SK-N-DZ (cell line): ENCODE measurements at regions not wholly inside any gene's neighbourhood (a gene's known extent, or its start where the extent isn't known, plus 50 kb on each side); places are given as distances from the start of the nearest gene placed in this dataset.

ENCODE experiments used
- DNase-seq: peaks from one replicate; pipeline ENCODE4 v3.0.0-alpha.2; 2015; ENCODE audit warnings: low spot score

DNA sequence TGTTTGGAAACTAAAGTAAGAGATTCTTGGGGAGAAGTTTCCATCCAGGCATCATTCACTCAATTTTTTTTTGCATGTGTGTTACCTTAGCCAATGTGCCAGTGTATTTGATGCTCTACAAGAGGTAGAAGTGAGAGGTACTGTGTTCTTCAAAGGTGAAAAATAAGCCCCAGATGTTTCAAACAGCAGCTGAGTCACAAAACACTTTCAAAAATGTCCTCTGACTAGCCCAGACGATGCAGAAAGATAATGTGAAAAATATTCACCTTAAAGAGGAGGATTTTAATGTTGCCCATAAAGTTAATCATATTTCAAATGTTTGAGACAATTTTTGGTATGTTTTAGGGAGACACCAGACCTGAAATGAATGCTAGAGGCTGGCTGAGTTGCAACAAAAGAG, 107.7 kb upstream of the RASGRP1 start:
- no peak for DNase-seq

DNA sequence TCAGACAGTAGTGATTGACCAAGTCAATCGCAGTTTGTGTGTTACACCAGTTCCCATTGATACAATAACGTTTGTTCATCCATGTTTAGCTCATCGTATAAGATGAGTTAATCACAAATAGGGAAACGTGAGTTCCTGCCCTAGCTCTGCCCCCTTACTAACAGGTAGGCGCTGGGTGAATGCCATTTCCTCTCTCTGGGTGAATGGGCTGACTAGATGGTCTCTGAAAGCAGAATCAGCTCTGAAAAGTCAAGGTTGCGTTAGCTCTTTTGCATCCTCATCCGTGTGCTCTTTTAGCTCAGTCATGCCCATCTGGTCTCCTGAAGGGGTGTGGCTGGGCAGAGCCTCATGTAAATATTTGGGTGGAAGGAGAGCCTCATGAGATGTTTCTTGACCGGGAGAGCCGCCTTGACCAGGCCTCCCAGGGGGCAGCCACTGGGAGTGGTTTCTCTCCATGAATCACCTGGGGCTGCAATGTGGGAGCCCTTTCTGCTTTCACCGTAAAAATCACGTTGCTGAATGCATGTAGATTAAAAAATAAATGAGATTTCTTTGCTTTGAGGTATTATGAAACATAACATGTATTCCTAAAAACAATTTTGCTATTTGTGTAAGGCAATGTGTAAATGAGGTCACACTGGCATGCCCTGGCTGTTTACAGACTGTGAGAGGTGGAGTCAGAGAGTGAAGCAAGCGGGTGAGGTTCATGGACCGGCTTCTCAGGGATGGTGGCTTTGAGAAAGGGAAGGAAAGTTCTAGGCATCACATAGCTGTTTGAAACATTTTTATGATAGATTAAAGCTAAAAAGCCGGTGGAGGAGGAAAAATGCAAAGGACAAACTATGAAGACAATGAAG, 108.4 kb upstream of the RASGRP1 start:
- no peak for DNase-seq

DNA sequence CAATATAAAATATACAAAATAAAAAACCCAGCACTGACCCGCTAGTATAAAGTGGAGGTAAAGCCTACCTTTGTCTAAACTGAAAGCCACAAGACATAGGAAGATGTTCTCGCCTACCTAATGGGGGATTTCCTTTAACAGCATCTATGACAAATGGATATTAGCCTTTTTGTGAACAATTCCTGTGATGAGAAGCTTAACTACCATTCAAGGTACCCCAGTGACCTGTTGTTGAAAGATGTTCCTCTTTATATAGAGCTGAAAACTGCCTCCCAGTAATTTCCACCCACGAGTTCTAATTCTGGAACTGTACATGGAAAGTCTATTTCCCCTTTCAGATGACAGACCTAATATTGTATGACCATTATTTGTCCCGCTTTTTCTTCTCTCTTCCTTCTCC, 109.8 kb upstream of the RASGRP1 start:
- DNase-seq, result no peak

DNA sequence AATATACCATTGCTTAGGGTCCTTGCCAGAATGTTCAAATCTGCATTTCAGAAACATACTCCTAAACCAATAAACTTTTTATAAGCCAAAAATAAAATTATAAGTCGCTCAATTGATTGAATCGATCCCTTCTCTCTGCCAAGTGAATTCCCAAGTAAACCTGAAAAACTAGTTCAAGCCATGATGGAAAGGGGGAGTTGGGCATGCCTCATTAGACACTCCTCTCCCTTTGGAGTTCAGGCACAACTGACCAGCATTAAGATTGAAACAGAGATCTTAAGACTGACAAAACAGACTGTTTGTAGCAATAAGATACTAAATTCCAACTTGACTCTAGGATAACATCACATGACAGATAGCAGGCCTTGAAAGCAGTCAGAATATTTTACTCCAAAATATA, 113.7 kb upstream of the RASGRP1 start:
- DNase-seq, result no peak

DNA sequence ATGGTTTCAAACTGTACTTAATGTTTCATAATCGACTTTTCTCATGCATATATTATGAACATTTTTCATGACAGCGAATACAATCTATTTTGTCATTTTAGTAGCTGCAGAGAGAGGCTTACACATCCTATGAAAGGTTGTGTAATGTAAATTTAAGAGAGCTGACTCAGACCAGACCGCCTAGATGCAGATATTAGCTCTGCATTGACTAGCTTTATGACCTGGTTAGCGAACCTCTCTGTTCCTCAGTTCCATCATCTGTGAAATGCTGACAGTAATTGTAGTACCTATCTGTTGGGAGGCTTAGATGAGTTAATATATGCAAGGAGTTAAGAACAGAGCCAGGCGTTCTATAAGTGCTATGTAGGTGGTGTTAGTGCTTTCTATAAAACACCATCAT, 116.2 kb upstream of the RASGRP1 start:
- no peak for DNase-seq

DNA sequence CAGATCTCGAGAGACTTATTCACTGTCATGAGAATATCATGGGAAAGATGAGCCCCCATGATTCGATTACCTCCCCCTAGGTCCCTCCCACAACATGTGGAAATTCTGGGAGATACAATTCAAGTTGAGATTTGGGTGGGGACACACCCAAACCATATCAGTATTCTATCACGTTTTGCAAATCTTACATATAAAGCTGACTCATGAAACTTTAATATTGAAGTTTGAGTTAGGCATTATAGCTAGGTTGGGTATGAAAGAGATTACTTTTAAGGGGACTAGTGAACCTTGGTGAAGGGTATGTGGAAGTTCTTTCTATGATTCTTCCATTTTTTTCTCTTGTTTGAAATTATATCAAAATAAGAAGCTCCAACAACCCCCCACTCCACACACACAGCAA, 117.7 kb upstream of the RASGRP1 start:
- DNase-seq, result no peak

DNA sequence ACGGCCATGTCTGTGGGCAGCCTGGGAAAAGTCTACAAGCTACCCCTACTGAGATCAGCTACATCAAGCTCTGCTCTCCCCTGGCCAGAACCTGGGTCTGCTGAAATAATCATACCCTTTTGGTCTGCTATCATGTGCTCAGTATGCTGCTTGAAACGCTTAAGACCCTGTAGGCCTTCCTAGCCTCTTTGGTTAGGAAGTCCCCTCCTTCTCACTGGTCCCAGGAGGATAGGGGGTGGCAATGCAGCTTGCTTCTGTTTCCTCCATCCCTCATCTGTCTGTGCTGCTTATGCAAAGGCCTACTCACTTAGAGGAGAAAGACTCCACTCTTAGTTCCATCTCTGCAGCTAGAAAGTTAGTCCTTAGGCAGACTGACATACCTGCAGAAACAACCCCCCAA, 118.2 kb upstream of the RASGRP1 start:
- DNase-seq, result no peak

DNA sequence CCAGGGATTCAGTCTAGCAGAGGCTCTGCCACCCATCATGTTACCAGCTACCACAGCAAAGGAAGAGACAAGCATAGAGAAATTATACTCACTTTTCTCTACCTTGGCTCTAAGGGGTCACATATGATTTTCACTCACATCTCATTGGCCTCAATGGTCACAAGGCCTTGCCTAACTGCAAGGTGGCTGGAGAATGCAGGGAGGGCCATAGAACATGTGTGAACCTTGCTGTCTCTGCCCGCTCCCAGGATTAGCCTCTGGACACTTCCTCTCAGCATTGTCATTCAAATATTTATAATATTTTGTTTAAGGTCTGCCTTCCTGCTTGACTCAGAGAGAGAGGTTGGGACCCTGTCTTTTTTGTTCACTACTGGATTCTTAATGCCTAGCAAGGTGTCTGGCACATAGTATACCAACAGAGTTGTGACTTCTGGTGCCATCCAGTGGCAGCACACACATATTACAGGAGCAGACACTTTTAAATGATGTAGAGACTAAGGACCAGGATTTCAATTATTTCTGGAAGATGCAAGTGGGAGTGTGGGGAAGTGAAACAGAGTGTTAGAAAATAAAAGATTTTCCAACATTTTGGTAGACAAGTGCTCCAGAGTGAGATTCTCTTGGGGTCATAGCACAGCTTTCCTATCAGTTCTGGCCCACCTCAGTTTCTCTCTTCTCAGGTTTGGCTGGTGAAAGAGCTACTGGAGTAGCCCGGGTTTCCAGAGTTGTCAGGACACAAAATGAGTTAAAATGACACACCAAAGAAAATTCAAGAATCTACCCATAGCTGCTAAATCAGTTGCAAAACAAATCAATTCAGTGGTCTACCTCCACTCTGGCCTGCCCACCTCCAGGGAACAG, 119.0 kb upstream of the RASGRP1 start:
- peak; percentile 36 for DNase-seq

DNA sequence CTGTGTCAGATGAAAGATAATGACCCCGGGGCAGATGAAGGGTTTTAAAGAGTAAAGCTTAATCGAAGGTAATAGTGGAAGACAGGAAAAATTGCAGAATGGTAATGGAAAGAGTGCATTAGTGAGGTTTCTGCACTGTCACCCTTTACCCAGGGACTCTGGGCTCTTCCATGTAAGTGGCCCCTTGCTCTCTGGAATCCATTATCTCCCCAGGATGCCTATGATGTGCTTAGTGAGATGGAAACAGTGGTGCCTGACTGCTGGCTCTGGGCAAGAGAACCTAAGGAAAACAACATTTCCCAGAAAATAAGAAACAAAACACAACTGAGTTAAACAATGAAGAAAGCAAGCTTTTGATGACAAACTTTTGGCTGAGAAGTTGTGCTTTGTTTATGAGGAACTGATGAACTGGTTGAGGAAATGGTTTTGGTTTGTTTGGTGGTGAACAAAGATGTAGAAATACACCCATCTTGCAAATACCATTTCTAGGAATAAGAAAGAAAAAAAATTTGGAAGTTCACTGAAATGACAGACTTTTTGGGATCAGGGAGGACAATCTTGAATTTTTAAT, 119.9 kb upstream of the RASGRP1 start:
- no peak for DNase-seq

DNA sequence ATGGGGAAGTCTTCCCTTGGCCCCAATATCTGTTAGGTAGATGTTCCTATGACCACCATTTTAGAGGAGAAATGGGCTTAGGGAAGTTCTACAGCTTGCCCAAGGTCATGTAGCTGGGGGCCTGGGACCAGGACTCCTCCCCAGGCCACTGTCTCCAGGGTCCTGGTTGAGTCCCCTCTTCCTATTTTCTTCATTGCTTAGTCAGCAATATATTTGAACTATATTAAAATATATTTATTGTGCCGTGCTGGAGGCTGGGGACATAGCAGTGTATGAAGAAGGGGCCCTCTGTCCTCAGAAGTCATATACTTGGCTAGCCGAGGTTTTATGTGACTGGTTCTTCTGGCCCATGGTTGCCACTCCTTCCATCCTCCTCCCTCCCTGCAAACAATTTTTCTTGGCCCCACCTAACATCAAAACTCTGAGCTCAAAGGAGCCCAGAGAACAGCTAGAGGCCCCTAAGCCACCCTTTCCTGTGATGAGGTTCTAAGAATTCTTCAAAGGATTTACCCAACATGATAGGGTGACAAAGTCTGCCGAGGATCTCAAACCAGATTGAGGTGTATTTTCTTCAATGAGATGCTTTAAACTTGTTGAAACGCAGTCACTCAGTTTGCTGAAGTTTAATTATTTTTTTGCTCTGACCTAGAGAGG, 121.2 kb upstream of the RASGRP1 start:
- no peak for DNase-seq

DNA sequence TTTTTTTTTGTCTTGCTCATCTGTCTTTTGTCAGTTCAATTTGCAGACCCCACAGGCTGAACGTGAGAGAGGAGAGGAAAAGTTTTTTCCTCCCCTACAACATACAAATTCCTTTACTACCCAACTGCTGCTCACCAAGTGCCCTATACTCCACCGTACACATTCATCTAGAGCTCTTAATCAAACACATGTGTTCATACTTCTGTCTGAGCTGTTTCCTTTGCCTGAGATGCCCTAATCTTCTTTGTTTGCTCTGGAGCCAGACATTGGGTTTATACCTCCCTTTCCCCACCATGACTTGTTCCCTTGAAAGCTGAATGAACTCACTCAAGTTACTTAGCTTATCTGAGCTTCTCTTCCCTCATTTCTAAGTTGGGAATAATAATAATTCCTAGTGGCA, 122.7 kb upstream of the RASGRP1 start:
- no peak for DNase-seq

DNA sequence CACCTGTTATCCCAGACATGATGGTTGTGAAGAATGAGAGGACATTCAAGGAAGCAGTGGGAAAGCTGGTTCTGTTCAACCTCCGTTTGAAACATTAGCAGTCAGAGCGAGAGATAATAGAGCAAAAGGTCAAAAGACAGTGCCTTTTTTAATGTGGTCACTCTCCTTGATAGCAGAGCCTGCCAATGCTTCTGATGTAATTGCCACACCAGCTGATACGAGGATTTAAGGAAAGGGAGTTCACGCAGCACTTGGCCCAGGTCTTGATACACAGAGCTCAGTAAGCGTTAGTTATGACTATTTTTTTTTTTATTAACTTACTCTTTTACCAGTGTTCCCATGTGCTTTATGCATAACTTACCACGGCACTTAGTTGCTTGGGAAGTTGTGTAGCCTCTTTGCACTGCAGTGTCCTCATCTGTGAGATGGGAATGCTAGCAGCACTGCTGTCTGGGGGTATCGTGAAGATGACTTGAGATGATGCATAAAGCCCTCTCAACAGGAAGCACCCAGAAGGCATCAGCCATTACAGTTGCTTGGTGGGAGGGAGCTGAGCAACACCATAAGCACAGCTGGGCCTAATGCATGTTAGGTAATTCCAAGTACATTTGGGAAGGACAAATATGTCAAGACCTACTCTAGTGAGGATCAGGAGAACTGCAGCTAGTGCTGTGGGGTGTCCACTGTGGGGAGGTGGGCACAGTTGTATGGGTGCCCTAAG, 123.3 kb upstream of the RASGRP1 start:
- no peak for DNase-seq

DNA sequence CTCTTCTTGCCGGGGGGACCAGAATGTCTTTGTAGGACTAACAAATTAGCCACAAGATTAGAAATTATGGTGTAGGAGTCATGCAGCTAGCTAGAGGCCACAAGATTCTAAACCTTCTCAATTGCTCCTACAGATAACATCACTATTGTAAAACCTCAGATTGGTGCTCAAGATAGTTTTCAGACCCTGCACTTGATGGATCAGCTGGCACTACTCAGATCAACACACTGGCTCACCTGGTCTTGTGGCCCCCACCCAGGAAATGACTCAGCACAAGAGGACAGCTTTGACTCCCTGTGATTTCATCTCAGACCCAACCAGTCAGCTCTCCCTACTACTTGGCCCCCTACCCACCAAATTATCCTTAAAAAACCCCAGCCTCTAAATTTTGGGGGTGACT, 124.1 kb upstream of the RASGRP1 start:
- DNase-seq, result no peak

DNA sequence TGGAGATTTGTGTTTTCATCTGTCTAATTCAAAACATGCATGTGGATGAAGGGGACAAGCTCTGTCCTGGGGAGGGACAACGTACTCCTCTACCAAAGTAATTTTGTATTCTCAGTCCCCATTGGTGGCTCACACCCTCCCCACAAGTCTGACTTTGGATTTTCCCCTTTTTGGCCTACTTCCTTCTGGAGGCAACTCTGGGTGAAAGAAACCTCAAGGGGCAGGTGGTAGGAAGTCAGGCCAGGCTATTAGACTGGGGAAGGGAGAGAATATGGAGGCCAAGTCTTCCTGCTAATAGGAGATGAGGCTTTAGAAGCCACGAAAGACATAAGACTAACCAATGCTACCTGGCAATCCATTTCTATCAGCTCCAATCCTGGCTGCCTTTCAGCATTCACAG, 124.9 kb upstream of the RASGRP1 start:
- DNase-seq, result no peak

DNA sequence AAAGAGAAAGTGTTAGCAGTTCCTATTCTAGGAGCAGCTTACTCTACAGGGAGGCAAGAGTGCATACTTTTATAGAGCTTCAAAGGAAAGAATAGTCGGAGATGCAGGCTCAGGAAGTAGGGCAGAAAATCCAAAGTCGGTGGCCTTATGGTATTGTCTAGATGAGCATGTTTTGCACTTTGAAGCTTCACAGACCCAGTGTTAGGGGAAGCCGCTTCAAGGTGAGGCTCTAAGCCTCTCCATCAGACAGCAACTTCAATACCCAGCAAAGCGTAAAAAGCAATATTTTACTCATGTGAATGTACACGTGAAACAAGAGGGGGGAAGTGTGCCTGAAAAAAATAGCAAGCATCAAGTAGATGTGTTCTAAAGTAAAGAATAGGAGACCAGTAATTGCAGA, 125.6 kb upstream of the RASGRP1 start:
- no peak for DNase-seq

DNA sequence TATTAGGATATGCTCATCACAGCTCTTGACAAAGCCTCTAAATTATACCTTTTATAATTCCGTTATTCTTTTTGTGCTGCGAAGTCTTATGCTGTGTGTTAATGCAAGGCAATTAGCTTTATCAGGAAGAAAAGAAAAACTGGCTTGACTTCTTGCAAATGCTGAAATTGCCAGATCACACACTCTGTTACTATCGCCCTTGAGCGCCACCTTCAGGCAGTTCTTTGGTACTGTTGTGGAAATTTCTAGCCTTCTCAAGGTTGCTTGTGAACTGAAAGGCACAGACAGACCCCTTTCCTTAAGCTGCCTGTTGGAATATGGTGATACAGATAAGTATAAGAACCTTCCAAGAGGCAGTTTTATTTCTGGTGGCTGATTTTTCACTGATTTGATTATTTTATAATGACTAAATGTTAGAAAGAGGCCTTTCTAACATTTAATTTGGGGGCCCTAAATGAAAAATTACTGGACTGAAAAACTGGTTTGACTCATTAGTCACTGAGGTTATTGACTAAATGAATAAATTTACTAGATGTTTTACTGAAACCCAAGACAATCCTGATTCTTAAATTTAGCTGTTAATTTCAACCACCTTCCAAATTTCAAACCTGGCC, 126.2 kb upstream of the RASGRP1 start:
- DNase-seq, result peak; percentile 72

DNA sequence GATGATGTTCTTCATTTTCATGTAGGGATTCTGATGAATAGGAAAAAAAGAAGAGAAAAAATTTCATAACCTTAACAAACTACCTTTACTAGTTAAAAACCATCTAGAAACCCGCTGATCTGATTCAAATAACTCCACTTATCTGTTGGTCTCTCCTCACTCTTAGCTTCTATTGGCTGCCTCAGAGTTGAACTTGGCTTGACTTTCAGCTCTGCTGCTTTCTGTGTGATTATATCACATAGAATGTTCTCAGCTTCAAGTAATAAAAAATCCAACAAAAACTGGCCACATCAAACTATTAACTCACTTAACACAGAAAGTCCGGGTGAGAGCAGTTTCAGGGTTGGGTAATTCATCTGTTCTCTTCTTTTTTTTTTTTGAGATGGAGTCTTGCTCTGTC, 126.8 kb upstream of the RASGRP1 start:
- no peak for DNase-seq

DNA sequence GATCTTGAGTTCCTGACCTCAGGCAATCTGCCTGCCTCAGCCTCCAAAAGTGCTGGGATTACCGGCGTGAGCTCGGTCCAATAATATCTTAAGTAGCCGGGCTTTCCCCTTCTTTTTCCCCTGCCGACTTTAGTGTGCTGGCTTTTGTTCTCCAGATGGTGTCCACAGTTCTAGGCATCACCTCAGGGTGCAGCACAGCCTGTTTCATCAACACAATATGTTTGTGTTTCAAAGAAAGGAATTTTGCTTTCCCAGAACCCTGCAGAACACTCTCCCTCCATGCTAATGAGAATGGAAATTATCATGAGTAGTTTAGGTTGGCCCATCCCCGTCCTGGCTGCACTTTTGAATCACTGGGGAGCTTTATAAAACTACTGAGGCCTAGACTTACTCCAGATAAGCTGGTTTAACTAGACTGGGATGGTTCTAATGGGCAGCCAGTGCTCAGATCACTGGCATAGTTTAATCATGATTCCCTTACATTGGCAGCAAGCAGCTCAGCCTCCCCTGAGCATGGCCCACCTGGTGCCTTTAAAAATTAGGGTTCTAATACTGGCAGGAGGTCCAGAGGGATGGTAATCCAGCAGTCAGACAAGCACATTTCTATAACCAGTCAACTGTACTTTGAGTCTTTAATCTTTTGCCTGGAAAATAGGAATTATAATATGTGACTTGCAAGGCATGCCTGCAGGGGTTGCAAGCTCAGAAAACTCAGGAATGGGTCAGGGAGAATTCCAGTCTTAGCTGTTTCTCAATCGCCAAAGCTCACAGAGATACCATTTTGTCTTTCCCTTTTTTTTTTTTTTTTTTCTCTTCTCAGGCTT, 127.6 kb upstream of the RASGRP1 start:
- DNase-seq, result no peak

DNA sequence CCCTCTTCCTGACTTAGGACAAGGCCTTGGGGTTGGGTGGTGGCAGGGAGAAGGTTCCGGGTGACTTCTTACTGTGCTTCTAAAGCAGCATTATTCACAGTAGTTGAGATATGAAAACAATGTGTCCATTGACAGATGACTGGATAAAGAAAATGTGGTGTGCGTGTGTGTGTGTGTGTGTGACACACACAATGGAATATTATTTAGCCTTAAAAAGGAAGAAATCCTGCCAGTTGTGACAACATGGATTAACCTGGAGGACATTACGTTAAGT, 128.1 kb upstream of the RASGRP1 start:
- no peak for DNase-seq
